Loucy (cell line): ENCODE measurements at regions not wholly inside any gene's neighbourhood (a gene's known extent, or its start where the extent isn't known, plus 50 kb on each side); places are given as distances from the start of the nearest gene placed in this dataset.

Experiments
- H2AFZ ChIP-seq: fragments of 200-600 bp; sonication (generic); 2 replicates; pipeline ENCODE4 v1.6.0; 2016; ENCODE audit warnings: antibody characterized with exemption, mild to moderate bottlenecking, low read length, moderate library complexity
- H3F3A ChIP-seq: fragments of 200-600 bp; 2 replicates; pipeline ENCODE4 v1.6.0; 2016; ENCODE audit warnings: antibody characterized with exemption, low read depth, mild to moderate bottlenecking
- H3K27me3 ChIP-seq: fragments of 200-600 bp; sonication (generic); 2 replicates; pipeline ENCODE4 v1.6.1; 2014; ENCODE audit warnings: low read length, mild to moderate bottlenecking; ENCODE audit not compliant: insufficient read depth, poor library complexity, severe bottlenecking
- H3K36me3 ChIP-seq: fragments of 200-600 bp; sonication (generic); 2 replicates; pipeline ENCODE4 v1.6.1; 2016; ENCODE audit warnings: low read length; ENCODE audit not compliant: insufficient read depth
- H3K4me1 ChIP-seq: fragments of 200-600 bp; sonication (generic); 2 replicates; pipeline ENCODE4 v1.5.1; 2014; ENCODE audit warnings: low read length, mild to moderate bottlenecking; ENCODE audit not compliant: insufficient read depth, poor library complexity, severe bottlenecking
- H3K4me2 ChIP-seq: fragments of 200-600 bp; sonication (generic); 2 replicates; pipeline ENCODE4 v1.6.0; 2014; ENCODE audit warnings: antibody characterized with exemption, low read length, low read depth, mild to moderate bottlenecking; ENCODE audit not compliant: poor library complexity, severe bottlenecking
- H3K4me3 ChIP-seq: fragments of 200-600 bp; sonication (generic); 2 replicates; pipeline ENCODE4 v1.5.1; 2014; ENCODE audit warnings: low read length, mild to moderate bottlenecking, mixed read lengths; ENCODE audit not compliant: poor library complexity, severe bottlenecking
- H3K79me2 ChIP-seq: fragments of 200-600 bp; sonication (generic); 2 replicates; pipeline ENCODE4 v1.6.1; 2014; ENCODE audit warnings: low read length; ENCODE audit not compliant: insufficient read depth
- H3K9ac ChIP-seq: fragments of 200-600 bp; sonication (generic); 2 replicates; pipeline ENCODE4 v1.6.0; 2014; ENCODE audit warnings: mild to moderate bottlenecking, low read depth, low read length, moderate library complexity; ENCODE audit not compliant: poor library complexity, severe bottlenecking
- H3K9me2 ChIP-seq: fragments of 200-600 bp; sonication (generic); replicated peaks from 2 replicates; pipeline ENCODE4 v1.6.1; 2016; ENCODE audit warnings: low read depth, low read length, mixed read lengths
- H3K9me3 ChIP-seq: fragments of 200-600 bp; sonication (generic); 2 replicates; pipeline ENCODE4 v1.6.1; 2014; ENCODE audit warnings: mild to moderate bottlenecking, antibody characterized with exemption, low read length, low read depth; ENCODE audit not compliant: insufficient read depth
- H4K20me1 ChIP-seq: fragments of 200-600 bp; sonication (generic); 2 replicates; pipeline ENCODE4 v1.6.0; 2014; ENCODE audit warnings: antibody characterized with exemption, low read length, mild to moderate bottlenecking; ENCODE audit not compliant: insufficient read depth, poor library complexity, severe bottlenecking
- EZH2phosphoT487 ChIP-seq: fragments of 200-600 bp; IDR thresholded peaks from 2 replicates; pipeline ENCODE4 v1.6.1; 2018; ENCODE audit warnings: antibody characterized with exemption, mild to moderate bottlenecking, moderate library complexity, borderline replicate concordance
- TF ChIP-seq, protein P1 (sequence below): fragments of 200-600 bp; sonication (generic); conservative IDR thresholded peaks from 2 replicates; pipeline ENCODE4 v1.5.1; 2014; ENCODE audit warnings: mild to moderate bottlenecking, antibody characterized with exemption, low read length

DNA sequence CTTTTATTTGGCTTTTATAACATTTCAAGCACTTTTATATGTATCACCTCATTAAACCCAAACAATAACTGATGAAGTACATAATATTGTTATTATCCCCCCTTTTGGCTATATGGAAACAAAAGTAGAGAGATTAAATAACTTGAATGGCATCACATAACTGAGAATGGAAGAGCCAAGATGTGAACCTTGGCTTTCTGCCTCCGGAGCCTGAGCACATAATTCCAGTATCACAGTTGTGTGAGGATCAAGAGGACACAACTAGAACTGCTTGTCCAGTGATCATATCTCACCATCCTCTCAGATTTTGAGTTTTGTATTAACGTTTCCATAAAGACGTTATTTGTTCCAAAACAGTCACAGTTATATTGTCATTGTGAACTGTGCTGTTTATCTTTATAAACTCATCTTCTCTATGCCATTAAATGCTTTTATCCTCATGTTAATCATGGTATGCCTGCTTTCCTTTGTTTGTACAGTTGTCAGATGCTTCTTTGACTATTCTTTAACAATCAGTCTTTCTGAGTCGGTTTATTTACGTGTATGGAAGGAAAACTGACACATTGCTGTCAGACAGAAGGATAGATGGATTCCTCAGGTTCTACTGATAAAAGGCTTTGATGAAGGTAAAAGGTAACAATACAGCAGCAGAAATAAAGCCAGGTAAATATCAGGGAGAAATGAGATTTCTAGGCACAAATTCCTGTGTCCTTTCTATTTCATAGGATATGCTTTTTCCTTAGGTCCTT lies 92.0 kb upstream of the FAM13C start:
- Histone ChIP-seq H3K4me3 (no peak overlapping the region), H3K9me3 (no peaks in the 10 kb centered on the region), H2AFZ (no peak overlapping the region), H3K9me2 (no peaks in the 10 kb centered on the region), H3K27me3 (no peaks in the 10 kb centered on the region), H3K36me3 (no peaks in the 10 kb centered on the region), H3F3A (no peaks in the 10 kb centered on the region), H3K9ac (no peak overlapping the region), H3K4me1 (no peaks in the 10 kb centered on the region), H4K20me1 (no peaks in the 10 kb centered on the region), H3K4me2 (no peak overlapping the region), H3K79me2 (no peaks in the 10 kb centered on the region)
- no peak for TF ChIP-seq EZH2phosphoT487
- TF ChIP-seq, protein P1, sequence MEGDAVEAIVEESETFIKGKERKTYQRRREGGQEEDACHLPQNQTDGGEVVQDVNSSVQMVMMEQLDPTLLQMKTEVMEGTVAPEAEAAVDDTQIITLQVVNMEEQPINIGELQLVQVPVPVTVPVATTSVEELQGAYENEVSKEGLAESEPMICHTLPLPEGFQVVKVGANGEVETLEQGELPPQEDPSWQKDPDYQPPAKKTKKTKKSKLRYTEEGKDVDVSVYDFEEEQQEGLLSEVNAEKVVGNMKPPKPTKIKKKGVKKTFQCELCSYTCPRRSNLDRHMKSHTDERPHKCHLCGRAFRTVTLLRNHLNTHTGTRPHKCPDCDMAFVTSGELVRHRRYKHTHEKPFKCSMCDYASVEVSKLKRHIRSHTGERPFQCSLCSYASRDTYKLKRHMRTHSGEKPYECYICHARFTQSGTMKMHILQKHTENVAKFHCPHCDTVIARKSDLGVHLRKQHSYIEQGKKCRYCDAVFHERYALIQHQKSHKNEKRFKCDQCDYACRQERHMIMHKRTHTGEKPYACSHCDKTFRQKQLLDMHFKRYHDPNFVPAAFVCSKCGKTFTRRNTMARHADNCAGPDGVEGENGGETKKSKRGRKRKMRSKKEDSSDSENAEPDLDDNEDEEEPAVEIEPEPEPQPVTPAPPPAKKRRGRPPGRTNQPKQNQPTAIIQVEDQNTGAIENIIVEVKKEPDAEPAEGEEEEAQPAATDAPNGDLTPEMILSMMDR = no peak

DNA sequence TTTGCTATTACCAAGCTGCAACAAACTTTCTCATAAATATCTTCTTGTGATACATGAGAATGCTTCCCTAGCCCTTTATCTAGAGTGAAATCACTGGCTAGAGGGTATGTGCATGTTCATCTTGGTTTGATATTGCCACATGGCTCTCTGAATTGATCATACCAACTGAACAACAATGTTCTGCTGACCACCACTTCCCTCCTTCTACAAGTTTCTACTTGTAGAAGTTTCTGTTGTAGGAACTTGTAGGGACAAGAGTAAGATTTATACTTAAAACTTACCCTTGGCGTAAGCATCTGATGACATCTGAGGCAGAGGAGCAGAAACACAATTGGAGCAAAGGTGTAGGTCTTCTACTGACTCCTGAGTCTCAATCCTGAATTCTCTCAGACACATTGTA lies 86.3 kb upstream of the FAM13C start:
- Histone ChIP-seq H4K20me1 (no peaks in the 10 kb centered on the region), H3K9me2 (no peaks in the 10 kb centered on the region), H3K9ac (no peak overlapping the region), H3F3A (no peaks in the 10 kb centered on the region), H3K79me2 (no peaks in the 10 kb centered on the region), H3K9me3 (no peaks in the 10 kb centered on the region), H3K4me1 (no peaks in the 10 kb centered on the region), H3K27me3 (no peaks in the 10 kb centered on the region), H3K4me3 (no peak overlapping the region), H3K36me3 (no peaks in the 10 kb centered on the region), H2AFZ (no peak overlapping the region), H3K4me2 (no peak overlapping the region)
- TF ChIP-seq, protein P1 = no peak
- TF ChIP-seq EZH2phosphoT487 = no peak

DNA sequence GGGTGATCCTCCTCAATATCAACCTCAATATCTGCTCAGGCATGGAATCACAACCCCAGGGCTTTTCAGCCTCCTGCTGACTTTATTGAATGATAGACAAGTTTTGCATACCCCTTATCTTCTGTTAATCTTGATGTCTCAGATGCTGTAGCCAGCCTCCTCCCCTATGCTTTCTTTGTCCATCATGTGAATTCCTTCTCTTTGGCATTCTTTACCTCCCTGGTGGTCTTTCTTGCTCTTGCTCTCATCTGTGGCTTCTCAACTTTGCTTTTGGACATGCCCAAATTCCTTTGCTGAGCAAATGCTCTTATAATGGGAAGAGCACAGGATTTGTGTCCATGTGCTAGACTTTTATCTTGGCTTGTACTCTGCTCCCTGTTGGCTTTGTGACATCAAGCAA lies 73.4 kb upstream of the FAM13C start:
- Histone ChIP-seq H3K9ac (no peak overlapping the region), H3F3A (no peaks in the 10 kb centered on the region), H2AFZ (no peak overlapping the region), H4K20me1 (no peaks in the 10 kb centered on the region), H3K27me3 (no peaks in the 10 kb centered on the region), H3K79me2 (no peaks in the 10 kb centered on the region), H3K36me3 (no peaks in the 10 kb centered on the region), H3K4me2 (no peak overlapping the region), H3K9me3 (no peaks in the 10 kb centered on the region; the same call in 1 of the 2 replicates), H3K4me3 (no peak overlapping the region), H3K4me1 (no peaks in the 10 kb centered on the region), H3K9me2 (no peaks in the 10 kb centered on the region)
- no peak for TF ChIP-seq EZH2phosphoT487
- TF ChIP-seq, protein P1 = no peak
